GM20000 (cell line): ENCODE measurements at regions not wholly inside any gene's neighbourhood (a gene's known extent, or its start where the extent isn't known, plus 50 kb on each side); places are given as distances from the start of the nearest gene placed in this dataset.
"Not testable (repeated sequence)": the region's sequence is repeated elsewhere in the genome, so short reads cannot be mapped to it uniquely, and the experiment has no call there.

Experiments used
- DNase-seq: peaks from one replicate; pipeline ENCODE4 v3.0.0; 2012; ENCODE audit warnings: low spot score
- TF ChIP-seq, protein P1 (sequence below): IDR thresholded peaks from 2 replicates; pipeline ENCODE4 v1.5.1; 2012; ENCODE audit warnings: mild to moderate bottlenecking, control low read depth; ENCODE audit errors: extremely low read depth, missing control alignments

DNA sequence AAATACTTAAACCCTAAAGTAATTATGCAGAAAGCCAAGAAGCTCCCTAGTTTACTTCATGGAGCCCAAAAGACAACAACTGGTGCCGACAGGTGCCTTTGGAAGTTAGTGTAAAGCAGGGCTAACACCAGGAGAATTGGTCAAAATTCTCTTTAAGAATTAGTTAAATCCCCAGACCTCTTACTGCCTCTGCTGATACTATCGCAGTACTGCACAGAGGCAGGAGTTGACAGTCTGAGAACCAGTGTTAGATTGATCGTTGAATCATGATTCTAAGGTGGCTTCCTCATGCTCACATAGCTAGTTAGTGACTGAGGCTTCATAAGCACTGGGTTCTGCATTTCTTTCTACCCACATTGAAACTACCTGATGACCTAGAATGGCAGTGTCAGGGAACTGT lies 445.0 kb downstream of the XIRP2 start:
- TF ChIP-seq, protein P1, sequence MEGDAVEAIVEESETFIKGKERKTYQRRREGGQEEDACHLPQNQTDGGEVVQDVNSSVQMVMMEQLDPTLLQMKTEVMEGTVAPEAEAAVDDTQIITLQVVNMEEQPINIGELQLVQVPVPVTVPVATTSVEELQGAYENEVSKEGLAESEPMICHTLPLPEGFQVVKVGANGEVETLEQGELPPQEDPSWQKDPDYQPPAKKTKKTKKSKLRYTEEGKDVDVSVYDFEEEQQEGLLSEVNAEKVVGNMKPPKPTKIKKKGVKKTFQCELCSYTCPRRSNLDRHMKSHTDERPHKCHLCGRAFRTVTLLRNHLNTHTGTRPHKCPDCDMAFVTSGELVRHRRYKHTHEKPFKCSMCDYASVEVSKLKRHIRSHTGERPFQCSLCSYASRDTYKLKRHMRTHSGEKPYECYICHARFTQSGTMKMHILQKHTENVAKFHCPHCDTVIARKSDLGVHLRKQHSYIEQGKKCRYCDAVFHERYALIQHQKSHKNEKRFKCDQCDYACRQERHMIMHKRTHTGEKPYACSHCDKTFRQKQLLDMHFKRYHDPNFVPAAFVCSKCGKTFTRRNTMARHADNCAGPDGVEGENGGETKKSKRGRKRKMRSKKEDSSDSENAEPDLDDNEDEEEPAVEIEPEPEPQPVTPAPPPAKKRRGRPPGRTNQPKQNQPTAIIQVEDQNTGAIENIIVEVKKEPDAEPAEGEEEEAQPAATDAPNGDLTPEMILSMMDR, result no peak
- DNase-seq, result no peak

DNA sequence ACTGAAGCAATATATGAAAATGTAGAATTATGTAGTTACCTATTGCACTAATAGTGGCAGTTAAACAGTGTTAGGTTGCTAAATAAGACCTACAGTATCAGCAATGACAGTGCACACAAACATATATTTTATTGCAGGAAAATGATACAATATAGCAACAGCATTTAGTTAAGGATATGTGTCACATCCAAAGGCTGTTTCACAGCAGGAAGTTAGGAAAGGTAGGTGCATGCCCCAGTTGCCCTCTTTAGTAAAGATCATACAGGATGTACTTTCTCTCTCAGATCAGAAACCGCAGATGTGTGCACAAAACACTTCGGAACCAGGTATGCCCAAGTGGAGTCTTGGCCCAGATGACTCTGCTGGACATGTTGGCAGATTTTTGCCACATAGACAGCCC lies 444.1 kb downstream of the XIRP2 start:
- TF ChIP-seq, protein P1, result no peak
- no peak for DNase-seq

DNA sequence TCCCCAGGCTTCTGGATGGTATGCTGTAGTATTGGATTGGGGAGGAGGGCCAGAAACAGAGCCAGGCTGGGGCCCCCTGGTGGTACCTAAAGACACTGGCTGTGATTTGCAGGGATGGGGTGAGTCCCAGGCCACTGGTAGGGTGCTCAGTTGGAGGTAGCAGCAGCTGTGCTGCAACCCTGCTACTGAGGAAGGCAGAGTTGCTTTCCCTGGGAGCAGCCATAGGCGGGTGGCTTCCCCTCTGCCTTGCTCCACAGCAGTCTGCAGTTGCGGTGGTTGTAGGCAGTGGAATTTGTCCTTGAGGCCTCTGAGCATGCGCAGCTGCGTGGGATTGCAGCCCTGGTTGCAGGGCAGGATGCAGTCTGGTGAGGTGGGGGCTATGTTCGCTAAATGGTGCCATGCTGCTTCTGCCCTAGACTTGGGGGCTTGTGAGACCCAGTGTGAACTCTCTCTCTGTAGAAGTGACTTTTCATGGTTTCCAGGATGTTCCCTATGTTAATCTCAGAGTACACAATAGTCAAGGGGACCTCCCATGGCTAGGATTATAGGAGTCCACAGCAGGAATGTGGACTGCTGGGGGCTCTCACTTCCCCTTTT lies 443.5 kb downstream of the XIRP2 start:
- TF ChIP-seq, protein P1, result no peak
- DNase-seq, result no peak

DNA sequence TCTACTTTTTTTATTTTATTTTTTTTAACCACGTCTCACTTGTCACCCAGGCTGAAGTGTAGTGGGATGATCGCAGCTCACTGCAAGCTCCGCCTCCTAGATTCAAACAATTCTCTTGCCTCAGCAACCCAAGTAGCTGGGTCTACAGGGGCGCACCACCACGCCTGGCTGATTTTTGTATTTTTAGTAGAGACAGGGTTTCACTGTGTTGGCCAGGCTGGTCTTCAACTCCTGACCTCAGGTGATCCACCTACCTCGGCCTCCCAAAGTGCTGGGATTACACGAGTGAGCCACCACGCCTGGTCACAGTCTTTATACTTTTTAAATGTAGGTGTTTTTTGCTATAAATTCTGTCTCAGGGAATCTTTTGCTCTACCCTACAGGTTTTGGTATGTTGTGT lies 440.5 kb downstream of the XIRP2 start:
- DNase-seq, result not testable (repeated sequence)

DNA sequence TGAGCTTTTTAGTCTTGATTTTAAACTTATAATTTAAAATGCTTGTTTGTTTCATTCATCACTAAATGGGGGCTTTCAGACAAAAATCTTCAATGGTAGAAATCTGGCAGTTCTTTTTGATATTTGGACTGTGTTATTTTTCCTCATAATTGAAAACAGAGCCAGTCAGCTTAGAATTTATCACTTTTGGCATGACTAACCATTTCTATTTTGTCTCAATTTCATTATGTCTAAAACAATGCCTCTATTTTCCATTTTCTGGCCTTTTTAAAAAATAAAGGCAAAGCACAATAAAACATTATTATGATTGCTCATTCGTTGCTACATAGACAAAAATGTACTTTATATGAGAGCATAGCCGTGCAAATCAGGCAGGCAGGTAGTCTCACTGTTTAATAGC lies 434.5 kb downstream of the XIRP2 start:
- no peak for DNase-seq
- TF ChIP-seq, protein P1, result no peak

DNA sequence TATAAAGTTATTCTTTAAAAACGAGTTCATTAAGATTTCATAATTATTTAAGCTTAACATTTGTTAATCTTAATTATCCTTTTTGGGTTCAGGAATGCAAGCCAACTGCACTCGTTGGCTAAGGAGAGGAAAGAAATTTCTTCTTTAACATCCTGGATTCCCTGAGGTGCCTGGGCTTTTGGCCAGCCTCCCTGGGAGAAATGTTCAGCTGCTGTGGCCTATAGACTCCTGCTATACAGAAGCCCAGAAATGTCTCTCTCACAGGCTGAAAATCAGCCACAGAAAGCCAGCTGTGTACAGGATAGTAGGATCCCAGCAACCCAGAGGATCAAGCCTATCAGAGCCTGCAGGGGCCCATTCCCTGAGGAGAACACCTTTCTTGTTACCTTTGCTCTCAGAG lies 430.3 kb downstream of the XIRP2 start:
- TF ChIP-seq, protein P1, result no peak
- no peak for DNase-seq

DNA sequence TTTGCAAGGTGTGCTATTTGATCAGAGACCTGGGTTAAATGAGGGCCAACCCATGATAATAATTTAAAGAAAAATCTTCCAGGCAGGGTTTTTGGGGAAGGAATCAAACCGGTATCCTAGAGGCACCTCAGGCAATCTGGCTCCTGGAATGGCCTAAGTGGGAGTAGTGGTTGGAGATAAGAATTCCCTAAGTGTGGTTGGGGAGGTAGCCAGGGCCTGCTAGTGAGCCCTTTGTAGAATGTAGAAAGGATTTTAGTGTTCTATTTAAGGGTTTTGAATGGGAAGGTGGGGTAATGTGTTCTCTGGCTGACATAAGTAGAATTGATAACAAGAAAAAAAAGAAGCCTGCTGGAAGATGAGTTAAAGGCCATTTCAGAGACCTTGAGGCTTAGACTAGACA lies 422.2 kb downstream of the XIRP2 start:
- DNase-seq, result no peak
- TF ChIP-seq, protein P1, result no peak
